Lower leg skin (tissue), 3 donors: ENCODE measurements at regions not wholly inside any gene's neighbourhood (a gene's known extent, or its start where the extent isn't known, plus 50 kb on each side); places are given as distances from the start of the nearest gene placed in this dataset.
A peak's percentile ranks its signal among the peaks of the same experiment; 100 is the strongest.
"Not testable (repeated sequence)": the region's sequence is repeated elsewhere in the genome, so short reads cannot be mapped to it uniquely, and the experiment has no call there.

Experiments
- DNase-seq, 2 donors: peaks; one replicate each; pipeline ENCODE4 v3.0.0-alpha.2; 2019; ENCODE audit warnings: low spot score in 2 of 2
- H3K4me3 ChIP-seq: fragments of 200-600 bp; sonication (generic); 2 replicates; pipeline ENCODE4 v1.5.1; 2017; ENCODE audit warnings: mild to moderate bottlenecking, low read depth; ENCODE audit not compliant: poor library complexity, severe bottlenecking
- WGBS, 2 donors: methylation state at CpG; one replicate each; pipeline ENCODE4 v1.1.5; 2018; 5-methylcytosine and 5-hydroxymethylcytosine counted together
- intact Hi-C: fragments of 100-400 bp; cut with DNase I; formaldehyde crosslinking; loops from one replicate; pipeline ENCODE4 v1.15.0; 2023; ENCODE audit warnings: low total_unique reads

- H3K4me3 ChIP-seq, intact Hi-C loops, DNase-seq: not testable (repeated sequence)
- 94 to 96% methylated on average over 19 to 24 of the region's 24 CpGs for WGBS, 2 donors
These were observed 150.8 kb downstream of the POTEC start for GRCh38 chr18:14392604-14393003.

GRCh38 chr18:14384961-14385360, 158.4 kb downstream of the POTEC start:
- H3K4me3 ChIP-seq, intact Hi-C loops, DNase-seq: not testable (repeated sequence)
- 100% methylated on average over 1 of the region's 1 CpG for WGBS, 2 donors

GRCh38 chr18:14382666-14383065, 160.7 kb downstream of the POTEC start:
- intact Hi-C loops, H3K4me3 ChIP-seq, DNase-seq: not testable (repeated sequence)
- 85 to 93% methylated on average over 13 of the region's 25 CpGs for WGBS, 2 donors

GRCh38 chr18:14379489-14379888, 163.9 kb downstream of the POTEC start:
- H3K4me3 ChIP-seq, intact Hi-C loops, DNase-seq: not testable (repeated sequence)
- 97 to 98% methylated on average over 2 of the region's 2 CpGs for WGBS, 2 donors

GRCh38 chr18:14378376-14378775, 165.0 kb downstream of the POTEC start:
- DNase-seq, intact Hi-C loops, H3K4me3 ChIP-seq: not testable (repeated sequence)
- 89 to 90% methylated on average over 24 of the region's 24 CpGs for WGBS, 2 donors

- WGBS, 2 donors: 87 to 89% methylated on average over 17 of the region's 18 CpGs
- H3K4me3 ChIP-seq, DNase-seq, intact Hi-C loops: not testable (repeated sequence)
These were observed 182.1 kb downstream of the POTEC start for GRCh38 chr18:14361346-14361745.

- intact Hi-C loops, DNase-seq: not testable (repeated sequence)
- 88 to 91% methylated on average over 22 of the region's 22 CpGs for WGBS, 2 donors
These were observed 185.7 kb downstream of the POTEC start for GRCh38 chr18:14357553-14358297.

GRCh38 chr18:14342170-14342569, 201.2 kb downstream of the POTEC start:
- H3K4me3 ChIP-seq, DNase-seq, intact Hi-C loops: not testable (repeated sequence)
- 52 to 71% methylated on average over 3 of the region's 3 CpGs for WGBS, 2 donors

More at GRCh38 chr18:14357553-14358297, 185.7 kb downstream of the POTEC start:
- H3K4me3 ChIP-seq: not testable (repeated sequence)

GRCh38 chr18:14336017-14336416, 203.8 kb upstream of the ZNF519 start:
- WGBS, 2 donors: 72 to 89% methylated on average over 5 of the region's 6 CpGs
- DNase-seq, intact Hi-C loops, H3K4me3 ChIP-seq: not testable (repeated sequence)

- DNase-seq: peak in 1 of 2 donors; percentile 60
- 49 to 58% methylated on average over 4 of the region's 4 CpGs for WGBS, 2 donors
- H3K4me3 ChIP-seq, intact Hi-C loops: not testable (repeated sequence)
These were observed 189.0 kb upstream of the ZNF519 start for GRCh38 chr18:14321217-14321616.

- H3K4me3 ChIP-seq, intact Hi-C loops, DNase-seq: not testable (repeated sequence)
- WGBS, 2 donors: 80 to 88% methylated on average over 7 of the region's 7 CpGs
These were observed 169.0 kb upstream of the ZNF519 start for GRCh38 chr18:14301255-14301654.

- DNase-seq, H3K4me3 ChIP-seq, intact Hi-C loops: not testable (repeated sequence)
- WGBS, 2 donors: 78 to 85% methylated on average over 2 to 3 of the region's 3 CpGs
These were observed 162.8 kb upstream of the ZNF519 start for GRCh38 chr18:14295081-14295480.
